ENCODE measurements at regions not wholly inside any gene's neighbourhood (a gene's known extent, or its start where the extent isn't known, plus 50 kb on each side); places are given as distances from the start of the nearest gene placed in this dataset.

GRCh38 chr5:17907094-17907493 is 272.8 kb downstream of the TAF11L14 start:
- DNase-seq = no peak
- Histone ChIP-seq H3K36me3 (no peaks in the 10 kb centered on the region), H3K4me1 (no peaks in the 10 kb centered on the region), H3K27ac (replicated peaks) (no peak overlapping the region), H3K27me3 (ENCODE audit: low read depth) (no peaks in the 10 kb centered on the region), H3K4me3 (no peak overlapping the region), H3K9me3 (replicated peaks) (peaks cover 10% of the 10 kb centered on the region)
- intact Hi-C loops (cut with micrococcal nuclease) = no loop called here
- TF ChIP-seq, protein P1, sequence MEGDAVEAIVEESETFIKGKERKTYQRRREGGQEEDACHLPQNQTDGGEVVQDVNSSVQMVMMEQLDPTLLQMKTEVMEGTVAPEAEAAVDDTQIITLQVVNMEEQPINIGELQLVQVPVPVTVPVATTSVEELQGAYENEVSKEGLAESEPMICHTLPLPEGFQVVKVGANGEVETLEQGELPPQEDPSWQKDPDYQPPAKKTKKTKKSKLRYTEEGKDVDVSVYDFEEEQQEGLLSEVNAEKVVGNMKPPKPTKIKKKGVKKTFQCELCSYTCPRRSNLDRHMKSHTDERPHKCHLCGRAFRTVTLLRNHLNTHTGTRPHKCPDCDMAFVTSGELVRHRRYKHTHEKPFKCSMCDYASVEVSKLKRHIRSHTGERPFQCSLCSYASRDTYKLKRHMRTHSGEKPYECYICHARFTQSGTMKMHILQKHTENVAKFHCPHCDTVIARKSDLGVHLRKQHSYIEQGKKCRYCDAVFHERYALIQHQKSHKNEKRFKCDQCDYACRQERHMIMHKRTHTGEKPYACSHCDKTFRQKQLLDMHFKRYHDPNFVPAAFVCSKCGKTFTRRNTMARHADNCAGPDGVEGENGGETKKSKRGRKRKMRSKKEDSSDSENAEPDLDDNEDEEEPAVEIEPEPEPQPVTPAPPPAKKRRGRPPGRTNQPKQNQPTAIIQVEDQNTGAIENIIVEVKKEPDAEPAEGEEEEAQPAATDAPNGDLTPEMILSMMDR (IDR thresholded peaks at IDR 0.05; ENCODE audit: borderline replicate concordance) = no peak

GRCh38 chr5:17910318-17910717 is 276.1 kb downstream of the TAF11L14 start:
- no peak for DNase-seq
- Histone ChIP-seq H3K4me3 (no peak overlapping the region), H3K27ac (replicated peaks) (no peak overlapping the region), H3K4me1 (no peaks in the 10 kb centered on the region), H3K9me3 (replicated peaks) (no peaks in the 10 kb centered on the region), H3K36me3 (no peaks in the 10 kb centered on the region), H3K27me3 (ENCODE audit: low read depth) (no peaks in the 10 kb centered on the region)
- TF ChIP-seq, protein P1 (IDR thresholded peaks at IDR 0.05; ENCODE audit: borderline replicate concordance) = no peak
- intact Hi-C loops (cut with micrococcal nuclease) = no loop called here

GRCh38 chr5:17912794-17913193 is 278.5 kb downstream of the TAF11L14 start:
- Histone ChIP-seq H3K9me3 (replicated peaks) (no peaks in the 10 kb centered on the region), H3K4me1 (no peaks in the 10 kb centered on the region), H3K27me3 (ENCODE audit: low read depth) (no peaks in the 10 kb centered on the region), H3K36me3 (no peaks in the 10 kb centered on the region), H3K4me3 (no peak overlapping the region), H3K27ac (replicated peaks) (no peak overlapping the region)
- no peak for DNase-seq
- TF ChIP-seq, protein P1 (IDR thresholded peaks at IDR 0.05; ENCODE audit: borderline replicate concordance) = no peak
- intact Hi-C loops (cut with micrococcal nuclease) = no loop called here

DNA sequence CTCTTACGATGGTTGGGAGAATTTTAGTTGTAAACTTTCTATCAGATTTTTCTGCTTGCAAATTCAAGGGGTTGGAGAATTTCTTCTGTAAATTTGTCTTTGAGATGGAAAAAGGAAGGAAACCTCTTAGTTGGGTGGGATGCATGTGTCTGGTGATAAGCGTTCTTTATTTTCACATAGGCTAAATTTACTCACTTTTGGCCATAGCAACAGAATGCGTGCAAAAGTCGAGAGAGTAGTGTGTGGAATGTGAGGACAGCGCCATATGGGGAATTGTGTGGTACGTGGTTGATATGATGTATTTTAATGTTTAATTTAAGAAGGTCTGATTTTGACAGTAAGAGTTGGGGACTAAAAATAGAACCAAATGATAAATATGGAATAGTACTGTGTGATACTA is 282.2 kb downstream of the TAF11L14 start:
- TF ChIP-seq, protein P1 (IDR thresholded peaks at IDR 0.05; ENCODE audit: borderline replicate concordance) = no peak
- Histone ChIP-seq H3K4me3 (no peak overlapping the region), H3K36me3 (no peaks in the 10 kb centered on the region), H3K27me3 (ENCODE audit: low read depth) (no peaks in the 10 kb centered on the region), H3K27ac (replicated peaks) (no peak overlapping the region), H3K9me3 (replicated peaks) (peaks cover 3% of the 10 kb centered on the region), H3K4me1 (no peaks in the 10 kb centered on the region)
- intact Hi-C loops (cut with micrococcal nuclease) = no loop called here
- DNase-seq = no peak

DNA sequence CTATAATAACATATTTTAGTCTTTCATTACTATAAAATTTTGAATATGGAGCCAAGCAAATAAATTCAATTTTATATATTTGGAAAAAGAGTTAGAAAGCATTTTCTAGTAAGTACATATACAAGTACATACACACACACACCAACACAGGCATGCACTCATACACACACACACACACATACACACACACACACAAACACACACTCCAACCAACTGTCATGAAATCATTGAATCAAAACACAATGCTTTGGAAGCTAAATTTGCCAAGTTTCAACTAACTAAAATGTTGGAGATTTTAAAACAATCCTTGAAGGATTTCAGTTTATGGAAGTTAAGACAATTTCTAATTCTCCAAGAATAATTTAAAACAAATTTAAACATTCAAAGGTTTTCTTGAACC is 283.2 kb downstream of the TAF11L14 start:
- no peak for DNase-seq
- no peaks in the 10 kb centered on the region for H3K27me3 ChIP-seq (ENCODE audit: low read depth)
- H3K36me3 ChIP-seq = no peaks in the 10 kb centered on the region
- no peak overlapping the region for H3K4me3 ChIP-seq
- intact Hi-C loops (cut with micrococcal nuclease) = no loop called here
- H3K27ac ChIP-seq (replicated peaks) = no peak overlapping the region
- peaks cover 3% of the 10 kb centered on the region for H3K9me3 ChIP-seq (replicated peaks)
- H3K4me1 ChIP-seq = no peaks in the 10 kb centered on the region
- TF ChIP-seq, protein P1 (IDR thresholded peaks at IDR 0.05; ENCODE audit: borderline replicate concordance) = no peak

Data from left ventricle myocardium inferior (tissue), 1 donor.